GM12872 (cell line): ENCODE measurements at regions not wholly inside any gene's neighbourhood (a gene's known extent, or its start where the extent isn't known, plus 50 kb on each side); places are given as distances from the start of the nearest gene placed in this dataset.

ENCODE experiments used
- TF ChIP-seq, protein P1 (sequence below): IDR thresholded peaks from 3 replicates; pipeline ENCODE4 v1.5.1; 2011; ENCODE audit warnings: low read depth, mild to moderate bottlenecking, low read length, moderate library complexity; ENCODE audit not compliant: insufficient read depth

DNA sequence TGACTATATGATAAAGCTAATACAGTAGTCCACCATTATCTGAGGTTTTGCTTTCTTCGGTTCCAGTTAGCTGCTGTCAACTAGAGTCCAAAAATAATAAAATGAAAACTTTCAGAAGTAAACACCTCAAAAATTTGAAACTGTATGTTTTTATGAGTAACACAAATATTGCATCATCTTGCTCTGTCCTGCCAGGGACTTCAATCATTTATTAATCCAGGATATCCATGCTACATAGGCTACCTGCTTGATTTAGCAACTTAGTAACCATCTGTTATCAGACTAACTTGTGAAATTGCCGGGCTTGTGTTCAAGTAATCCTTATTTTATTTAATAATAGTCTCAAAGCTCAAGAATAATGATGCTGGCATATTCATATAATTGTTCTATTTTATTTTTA is 1537.8 kb upstream of the PABPC4L start:
- TF ChIP-seq, protein P1, sequence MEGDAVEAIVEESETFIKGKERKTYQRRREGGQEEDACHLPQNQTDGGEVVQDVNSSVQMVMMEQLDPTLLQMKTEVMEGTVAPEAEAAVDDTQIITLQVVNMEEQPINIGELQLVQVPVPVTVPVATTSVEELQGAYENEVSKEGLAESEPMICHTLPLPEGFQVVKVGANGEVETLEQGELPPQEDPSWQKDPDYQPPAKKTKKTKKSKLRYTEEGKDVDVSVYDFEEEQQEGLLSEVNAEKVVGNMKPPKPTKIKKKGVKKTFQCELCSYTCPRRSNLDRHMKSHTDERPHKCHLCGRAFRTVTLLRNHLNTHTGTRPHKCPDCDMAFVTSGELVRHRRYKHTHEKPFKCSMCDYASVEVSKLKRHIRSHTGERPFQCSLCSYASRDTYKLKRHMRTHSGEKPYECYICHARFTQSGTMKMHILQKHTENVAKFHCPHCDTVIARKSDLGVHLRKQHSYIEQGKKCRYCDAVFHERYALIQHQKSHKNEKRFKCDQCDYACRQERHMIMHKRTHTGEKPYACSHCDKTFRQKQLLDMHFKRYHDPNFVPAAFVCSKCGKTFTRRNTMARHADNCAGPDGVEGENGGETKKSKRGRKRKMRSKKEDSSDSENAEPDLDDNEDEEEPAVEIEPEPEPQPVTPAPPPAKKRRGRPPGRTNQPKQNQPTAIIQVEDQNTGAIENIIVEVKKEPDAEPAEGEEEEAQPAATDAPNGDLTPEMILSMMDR, result no peak

DNA sequence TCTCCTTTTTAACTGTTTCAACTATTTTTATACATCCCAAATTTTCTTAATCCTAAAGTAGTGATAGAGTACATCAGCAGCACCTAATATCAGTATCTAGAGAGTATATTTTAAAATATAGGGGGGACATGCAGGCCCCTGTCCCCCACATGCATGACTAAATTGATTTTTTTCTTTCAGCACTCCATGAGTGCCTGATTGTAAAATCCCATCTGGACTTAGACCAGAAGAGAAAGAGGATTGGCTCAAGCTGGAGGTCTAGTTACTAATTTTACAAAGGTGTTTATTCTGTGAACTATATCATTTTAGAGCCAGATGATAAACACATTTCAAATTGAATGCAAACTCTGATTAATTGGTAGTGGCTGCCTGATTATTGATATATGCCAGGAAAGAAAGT is 1533.9 kb upstream of the PABPC4L start:
- TF ChIP-seq, protein P1, result no peak

DNA sequence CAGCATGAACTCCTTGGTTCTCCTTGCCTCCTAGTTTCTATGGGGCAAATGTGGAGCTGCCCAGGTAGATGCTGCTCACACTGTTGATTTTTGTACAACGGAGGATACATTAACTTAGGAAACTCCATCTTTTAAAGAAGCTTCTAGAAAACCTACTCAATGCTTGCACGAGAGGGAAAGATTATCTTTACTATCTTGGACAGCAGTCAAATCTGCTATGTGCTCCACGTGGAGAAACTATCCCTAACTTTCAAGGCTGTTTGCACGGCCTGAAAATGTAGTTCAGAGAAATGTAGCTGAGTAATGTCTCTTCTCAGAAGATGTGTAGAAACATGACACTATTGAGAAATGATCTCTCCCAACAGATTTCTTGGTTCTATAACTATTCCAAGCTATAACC is 1530.9 kb upstream of the PABPC4L start:
- TF ChIP-seq, protein P1, result no peak

DNA sequence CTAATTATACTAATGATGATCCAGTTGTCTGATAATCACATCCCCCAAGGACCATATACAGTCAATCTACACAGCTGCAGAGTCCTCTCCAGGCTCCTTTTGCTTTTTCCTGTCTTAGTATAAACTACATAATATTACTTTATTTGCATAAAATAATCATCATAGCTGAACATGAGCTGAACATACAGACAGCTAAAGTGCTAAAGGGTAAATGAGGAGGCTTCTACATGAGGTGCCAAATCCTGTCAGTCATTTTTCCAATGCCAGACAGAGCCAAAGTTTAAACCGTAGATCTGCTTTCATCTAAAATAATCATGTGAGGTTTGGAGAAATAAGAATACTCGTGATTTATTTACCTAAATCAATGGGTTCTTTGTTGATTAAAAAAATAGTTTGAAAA is 1530.1 kb upstream of the PABPC4L start:
- TF ChIP-seq, protein P1, result no peak

DNA sequence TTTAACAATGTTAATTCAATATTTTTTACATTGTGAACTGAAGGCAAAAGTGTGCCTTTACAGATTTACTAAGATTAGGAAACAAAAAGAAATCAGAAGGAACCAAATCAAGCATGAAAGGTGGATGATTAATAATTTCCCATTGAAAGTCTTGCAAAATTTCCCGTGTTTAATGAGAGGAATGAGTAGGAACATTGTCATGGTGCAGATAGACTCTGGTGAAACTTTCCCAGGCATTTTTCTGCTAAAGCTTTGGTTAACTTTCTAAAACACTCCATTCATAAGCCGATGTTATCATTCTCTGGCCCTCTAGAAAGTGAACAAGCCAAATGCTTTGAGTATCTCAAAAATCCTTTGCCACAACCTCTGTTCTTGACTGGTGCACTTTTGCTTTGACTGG is 1522.8 kb upstream of the PABPC4L start:
- TF ChIP-seq, protein P1, result no peak

DNA sequence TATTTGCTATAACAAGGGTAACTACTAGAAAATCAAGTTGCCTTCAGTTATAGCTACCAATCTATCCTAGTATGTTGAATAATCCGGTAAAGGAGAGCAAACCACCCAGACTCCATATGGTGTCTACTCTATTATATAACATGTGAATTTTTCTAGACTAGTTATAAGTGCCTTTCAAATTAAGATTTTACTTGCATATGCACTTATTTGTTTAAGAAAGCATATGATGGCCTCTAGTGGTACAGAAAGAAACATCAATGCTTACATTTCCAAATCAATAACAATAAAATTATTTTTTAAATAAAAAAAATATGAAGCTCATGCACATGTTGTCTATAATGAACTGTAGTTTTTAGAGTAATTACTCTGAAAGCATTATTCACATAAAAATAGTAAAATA is 1516.4 kb upstream of the PABPC4L start:
- TF ChIP-seq, protein P1, result no peak

DNA sequence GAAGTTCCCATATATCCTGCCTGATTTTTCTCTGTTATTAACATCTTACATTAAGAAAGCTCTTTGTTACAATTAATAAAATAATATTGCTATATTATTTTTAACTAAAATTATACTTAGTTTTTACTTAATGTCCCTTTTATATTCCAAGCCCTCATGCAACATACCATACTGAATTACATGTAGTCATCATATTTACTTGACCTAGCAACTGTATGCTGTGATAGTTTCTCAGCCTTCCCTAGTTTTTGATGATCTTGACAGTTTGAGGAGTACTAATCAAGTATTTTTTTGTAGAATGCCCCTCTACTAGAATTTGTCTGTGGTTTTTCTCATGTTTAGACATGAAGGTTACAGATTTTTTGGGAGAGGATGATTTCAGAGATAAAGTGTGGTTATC is 1503.8 kb upstream of the PABPC4L start:
- TF ChIP-seq, protein P1, result no peak

DNA sequence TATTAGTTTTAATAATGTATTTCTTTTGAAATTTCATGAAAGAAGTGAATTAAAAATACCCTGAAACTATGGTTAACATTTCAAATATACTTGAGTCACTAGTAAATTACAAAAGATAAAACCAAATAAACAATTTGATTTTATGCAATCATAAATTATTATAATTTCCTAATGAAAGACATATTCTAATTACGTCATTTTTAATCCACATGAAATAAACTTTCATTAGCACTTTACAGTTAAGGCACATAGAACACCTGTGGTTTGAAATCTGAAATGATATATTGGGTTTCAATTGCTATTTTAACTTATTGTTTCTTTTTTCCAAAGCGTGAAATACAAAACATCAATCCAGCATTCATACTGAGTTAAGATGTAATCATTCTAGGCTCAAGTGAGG is 1492.5 kb upstream of the PABPC4L start:
- TF ChIP-seq, protein P1, result no peak
